SK-N-MC (cell line): ENCODE measurements at regions not wholly inside any gene's neighbourhood (a gene's known extent, or its start where the extent isn't known, plus 50 kb on each side); places are given as distances from the start of the nearest gene placed in this dataset.

Experiments used
- EZH2 ChIP-seq: fragments of 200-600 bp; sonication (generic); IDR thresholded peaks from one replicate; pipeline ENCODE4 v1.6.1; 2017; ENCODE audit warnings: antibody characterized with exemption
- FOXP2 ChIP-seq: optimal IDR thresholded peaks from 2 replicates; pipeline ENCODE3; 2011; ENCODE audit warnings: mild to moderate bottlenecking, moderate library complexity; ENCODE audit not compliant: insufficient read depth; ENCODE audit errors: extremely low read length, control extremely low read depth
- POLR2AphosphoS5 ChIP-seq: IDR thresholded peaks from 2 replicates; pipeline ENCODE4 v1.6.1; 2012; ENCODE audit warnings: mild to moderate bottlenecking, low read depth, low read length, borderline replicate concordance

DNA sequence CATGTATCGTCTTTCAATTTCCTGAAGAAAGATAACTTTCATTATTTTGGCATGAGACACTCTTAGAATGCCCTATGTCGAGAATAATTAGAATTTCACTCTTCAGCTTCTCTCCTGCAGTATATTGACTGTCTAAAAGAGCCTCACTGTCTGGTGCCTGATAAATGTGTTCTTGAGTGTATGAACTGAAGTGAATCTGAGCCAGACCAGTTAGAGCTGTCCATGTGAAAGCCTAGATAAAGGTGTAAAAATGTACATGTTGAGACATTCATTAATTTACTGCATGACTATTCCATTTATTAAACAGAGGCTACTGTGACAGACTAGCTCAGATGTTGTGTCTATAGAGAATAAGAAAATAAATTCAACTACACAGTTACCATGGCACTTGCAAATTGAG is 283.2 kb downstream of the PCDH18 start:
- TF ChIP-seq EZH2, result no peak
- TF ChIP-seq POLR2AphosphoS5, result no peak
- TF ChIP-seq FOXP2, result no peak
